Astrocyte (in vitro differentiated cells and primary cell): ENCODE measurements at regions not wholly inside any gene's neighbourhood (a gene's known extent, or its start where the extent isn't known, plus 50 kb on each side); places are given as distances from the start of the nearest gene placed in this dataset.

Experiments used
- EZH2 ChIP-seq: IDR thresholded peaks from 2 replicates; pipeline ENCODE4 v1.6.1; 2012; ENCODE audit warnings: mild to moderate bottlenecking, low read length, inconsistent platforms; ENCODE audit not compliant: insufficient read depth
- TF ChIP-seq, protein P1 (sequence below): IDR thresholded peaks from 2 replicates; pipeline ENCODE4 v1.5.1; 2011; ENCODE audit warnings: low read depth, mild to moderate bottlenecking, inconsistent platforms, low read length, moderate library complexity; ENCODE audit not compliant: insufficient read depth

DNA sequence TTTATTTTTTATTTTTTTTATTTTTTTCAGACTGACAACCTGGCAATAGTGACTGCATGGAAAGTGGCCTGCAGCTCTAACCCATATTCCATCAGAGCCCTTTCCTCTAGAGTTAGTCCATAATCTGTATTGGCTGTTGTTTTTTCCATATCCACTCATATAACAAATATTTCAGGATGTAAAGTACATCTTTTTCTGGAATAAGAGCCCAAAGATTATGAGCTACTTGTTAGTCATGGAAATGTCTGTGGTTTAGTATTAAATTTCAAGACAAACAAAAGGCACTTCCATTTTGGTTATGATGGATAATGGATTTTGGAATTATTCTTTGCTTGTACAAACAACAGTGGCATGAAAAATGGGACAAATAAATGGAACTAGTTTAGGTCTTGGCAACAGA, 296.0 kb upstream of the HS3ST1 start:
- TF ChIP-seq, protein P1, sequence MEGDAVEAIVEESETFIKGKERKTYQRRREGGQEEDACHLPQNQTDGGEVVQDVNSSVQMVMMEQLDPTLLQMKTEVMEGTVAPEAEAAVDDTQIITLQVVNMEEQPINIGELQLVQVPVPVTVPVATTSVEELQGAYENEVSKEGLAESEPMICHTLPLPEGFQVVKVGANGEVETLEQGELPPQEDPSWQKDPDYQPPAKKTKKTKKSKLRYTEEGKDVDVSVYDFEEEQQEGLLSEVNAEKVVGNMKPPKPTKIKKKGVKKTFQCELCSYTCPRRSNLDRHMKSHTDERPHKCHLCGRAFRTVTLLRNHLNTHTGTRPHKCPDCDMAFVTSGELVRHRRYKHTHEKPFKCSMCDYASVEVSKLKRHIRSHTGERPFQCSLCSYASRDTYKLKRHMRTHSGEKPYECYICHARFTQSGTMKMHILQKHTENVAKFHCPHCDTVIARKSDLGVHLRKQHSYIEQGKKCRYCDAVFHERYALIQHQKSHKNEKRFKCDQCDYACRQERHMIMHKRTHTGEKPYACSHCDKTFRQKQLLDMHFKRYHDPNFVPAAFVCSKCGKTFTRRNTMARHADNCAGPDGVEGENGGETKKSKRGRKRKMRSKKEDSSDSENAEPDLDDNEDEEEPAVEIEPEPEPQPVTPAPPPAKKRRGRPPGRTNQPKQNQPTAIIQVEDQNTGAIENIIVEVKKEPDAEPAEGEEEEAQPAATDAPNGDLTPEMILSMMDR = no peak
- no peak for TF ChIP-seq EZH2
